ENCODE measurements at regions not wholly inside any gene's neighbourhood (a gene's known extent, or its start where the extent isn't known, plus 50 kb on each side); places are given as distances from the start of the nearest gene placed in this dataset.

DNA sequence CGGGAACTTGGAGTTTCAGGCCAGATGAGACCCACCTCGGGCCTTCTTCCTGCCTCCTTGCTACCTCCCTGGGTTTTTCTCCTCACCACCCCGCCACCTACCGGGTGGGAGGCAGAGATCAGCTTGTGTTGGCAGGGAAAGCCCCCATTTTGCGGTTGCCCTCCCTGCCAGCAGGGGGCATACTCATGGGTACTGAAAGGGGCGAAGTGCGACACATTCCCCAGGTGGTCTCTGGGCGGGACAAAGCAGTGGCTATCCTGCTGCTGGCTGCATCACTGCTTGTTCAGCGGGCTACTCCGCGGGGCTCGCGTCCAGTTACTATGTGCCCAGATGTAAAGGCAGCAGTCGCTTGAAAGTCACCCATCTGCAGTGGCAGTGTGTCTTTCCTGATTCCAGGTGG, 330.3 kb downstream of the PDHA2 start:
- no peak for DNase-seq (ENCODE audit: low spot score in 2 of 2, unreplicated experiment in 2 of 2)
- no peak overlapping the region for H3K27ac Mint-ChIP-seq

DNA sequence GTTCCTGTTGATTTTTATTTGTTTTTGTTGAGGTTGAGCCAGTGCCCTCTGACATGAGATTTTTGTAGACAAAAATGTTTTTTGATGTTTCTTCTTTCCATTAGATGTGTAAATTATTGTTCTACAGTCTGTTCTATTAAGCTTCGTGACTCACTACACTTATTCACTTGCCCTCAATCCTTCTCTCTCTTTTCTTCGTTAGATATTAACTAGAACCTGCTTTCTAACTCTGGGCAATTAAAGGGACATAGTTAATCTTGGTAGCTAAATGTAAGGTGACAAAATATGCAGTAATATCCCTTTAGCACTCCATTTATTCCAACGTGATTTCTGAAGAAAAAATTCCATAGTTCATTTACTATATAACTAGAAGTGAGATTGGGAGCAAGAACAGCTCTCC, 333.9 kb downstream of the PDHA2 start:
- no peak for DNase-seq (ENCODE audit: low spot score in 2 of 2, unreplicated experiment in 2 of 2)
- no peaks in the 10 kb centered on the region for H3K27me3 Mint-ChIP-seq (ENCODE audit: low read depth)
- no peak overlapping the region for H3K4me3 Mint-ChIP-seq
- H3K36me3 Mint-ChIP-seq: no peaks in the 10 kb centered on the region
- H3K27ac Mint-ChIP-seq: no peak overlapping the region
- peaks cover 7% of the 10 kb centered on the region for H3K4me1 Mint-ChIP-seq
- H3K9me3 Mint-ChIP-seq: no peaks in the 10 kb centered on the region
- TF ChIP-seq, protein P1, sequence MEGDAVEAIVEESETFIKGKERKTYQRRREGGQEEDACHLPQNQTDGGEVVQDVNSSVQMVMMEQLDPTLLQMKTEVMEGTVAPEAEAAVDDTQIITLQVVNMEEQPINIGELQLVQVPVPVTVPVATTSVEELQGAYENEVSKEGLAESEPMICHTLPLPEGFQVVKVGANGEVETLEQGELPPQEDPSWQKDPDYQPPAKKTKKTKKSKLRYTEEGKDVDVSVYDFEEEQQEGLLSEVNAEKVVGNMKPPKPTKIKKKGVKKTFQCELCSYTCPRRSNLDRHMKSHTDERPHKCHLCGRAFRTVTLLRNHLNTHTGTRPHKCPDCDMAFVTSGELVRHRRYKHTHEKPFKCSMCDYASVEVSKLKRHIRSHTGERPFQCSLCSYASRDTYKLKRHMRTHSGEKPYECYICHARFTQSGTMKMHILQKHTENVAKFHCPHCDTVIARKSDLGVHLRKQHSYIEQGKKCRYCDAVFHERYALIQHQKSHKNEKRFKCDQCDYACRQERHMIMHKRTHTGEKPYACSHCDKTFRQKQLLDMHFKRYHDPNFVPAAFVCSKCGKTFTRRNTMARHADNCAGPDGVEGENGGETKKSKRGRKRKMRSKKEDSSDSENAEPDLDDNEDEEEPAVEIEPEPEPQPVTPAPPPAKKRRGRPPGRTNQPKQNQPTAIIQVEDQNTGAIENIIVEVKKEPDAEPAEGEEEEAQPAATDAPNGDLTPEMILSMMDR (IDR thresholded peaks at IDR 0.05; ENCODE audit: unreplicated experiment): no peak

More for the DNA sequence above, 330.3 kb downstream of the PDHA2 start:
- Mint-ChIP-seq H3K36me3 (no peaks in the 10 kb centered on the region), H3K4me3 (no peak overlapping the region), H3K9me3 (peaks cover 7% of the 10 kb centered on the region), H3K4me1 (peaks cover under 1% of the 10 kb centered on the region), H3K27me3 (ENCODE audit: low read depth) (no peaks in the 10 kb centered on the region)
- TF ChIP-seq, protein P1 (IDR thresholded peaks at IDR 0.05; ENCODE audit: unreplicated experiment): peak; percentile 49

DNA sequence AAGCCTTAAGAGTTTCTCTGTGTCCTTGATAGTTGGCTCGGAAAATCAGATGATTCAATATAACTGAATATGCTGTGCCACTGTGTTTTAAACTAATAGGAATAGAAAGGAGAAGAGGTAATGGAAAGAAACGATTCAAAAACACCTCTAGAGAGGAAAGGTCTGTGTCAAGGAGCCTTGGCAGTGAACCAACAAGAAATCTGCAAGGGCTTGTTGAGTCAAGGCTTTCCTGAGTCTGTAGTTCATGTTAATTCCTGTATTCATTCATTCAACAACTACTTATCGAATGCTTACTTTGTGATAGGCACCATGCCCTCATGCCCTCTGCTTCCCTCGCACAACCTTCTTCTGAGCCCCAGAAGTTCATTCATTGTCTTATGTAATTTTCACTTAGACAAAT, 336.0 kb downstream of the PDHA2 start:
- H3K27me3 Mint-ChIP-seq (ENCODE audit: low read depth): no peaks in the 10 kb centered on the region
- no peak overlapping the region for H3K27ac Mint-ChIP-seq
- H3K4me3 Mint-ChIP-seq: no peak overlapping the region
- no peaks in the 10 kb centered on the region for H3K9me3 Mint-ChIP-seq
- H3K4me1 Mint-ChIP-seq: peaks cover 7% of the 10 kb centered on the region
- no peak for DNase-seq (ENCODE audit: low spot score in 2 of 2, unreplicated experiment in 2 of 2)
- TF ChIP-seq, protein P1 (IDR thresholded peaks at IDR 0.05; ENCODE audit: unreplicated experiment): no peak
- H3K36me3 Mint-ChIP-seq: no peaks in the 10 kb centered on the region

DNA sequence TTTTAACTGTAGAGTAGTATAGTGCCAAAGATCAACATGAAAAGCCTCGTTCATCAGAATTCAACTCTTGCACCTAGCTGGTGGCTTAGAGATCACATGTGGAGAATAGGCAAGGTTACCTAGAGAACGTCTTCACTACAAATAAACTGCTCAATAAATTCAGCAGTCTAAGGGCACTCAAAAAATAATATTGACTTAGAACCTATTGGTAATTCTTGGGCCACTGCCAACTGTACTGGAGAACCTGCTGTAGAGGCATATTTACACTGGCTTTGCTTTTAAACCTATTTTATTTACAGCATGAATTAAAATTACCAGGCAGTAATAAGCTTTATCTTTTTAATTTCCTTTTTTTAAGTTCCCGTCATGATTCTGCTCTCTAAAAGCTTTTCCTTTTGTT, 343.7 kb downstream of the PDHA2 start:
- Mint-ChIP-seq H3K4me1 (no peaks in the 10 kb centered on the region), H3K27ac (no peak overlapping the region), H3K36me3 (no peaks in the 10 kb centered on the region), H3K27me3 (ENCODE audit: low read depth) (no peaks in the 10 kb centered on the region), H3K9me3 (peaks cover 10% of the 10 kb centered on the region), H3K4me3 (no peak overlapping the region)
- DNase-seq (ENCODE audit: low spot score in 2 of 2, unreplicated experiment in 2 of 2): no peak
- TF ChIP-seq, protein P1 (IDR thresholded peaks at IDR 0.05; ENCODE audit: unreplicated experiment): no peak

DNA sequence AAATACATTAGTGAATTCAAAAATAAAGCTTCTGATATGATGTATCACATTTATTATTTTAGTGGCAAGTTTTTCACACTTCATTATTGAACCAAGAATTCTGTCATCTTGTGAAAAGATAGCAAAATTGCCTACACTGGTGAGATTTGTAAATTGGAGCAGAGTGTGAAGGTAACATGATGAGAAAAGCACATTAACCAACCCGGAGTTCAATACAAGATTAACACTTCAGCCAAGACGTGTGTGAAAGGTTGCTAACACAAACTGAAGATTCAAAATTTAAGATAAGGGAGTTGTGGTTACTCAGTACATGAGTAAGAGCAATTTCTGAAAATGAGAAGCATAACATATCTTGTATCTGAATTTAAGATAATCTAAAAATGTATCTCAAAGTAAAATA, 346.7 kb downstream of the PDHA2 start:
- no peak for DNase-seq (ENCODE audit: low spot score in 2 of 2, unreplicated experiment in 2 of 2)
- H3K9me3 Mint-ChIP-seq: peaks cover 10% of the 10 kb centered on the region
- H3K36me3 Mint-ChIP-seq: no peaks in the 10 kb centered on the region
- peaks cover 3% of the 10 kb centered on the region for H3K4me1 Mint-ChIP-seq
- no peak overlapping the region for H3K4me3 Mint-ChIP-seq
- no peaks in the 10 kb centered on the region for H3K27me3 Mint-ChIP-seq (ENCODE audit: low read depth)
- no peak overlapping the region for H3K27ac Mint-ChIP-seq
- TF ChIP-seq, protein P1 (IDR thresholded peaks at IDR 0.05; ENCODE audit: unreplicated experiment): no peak

DNA sequence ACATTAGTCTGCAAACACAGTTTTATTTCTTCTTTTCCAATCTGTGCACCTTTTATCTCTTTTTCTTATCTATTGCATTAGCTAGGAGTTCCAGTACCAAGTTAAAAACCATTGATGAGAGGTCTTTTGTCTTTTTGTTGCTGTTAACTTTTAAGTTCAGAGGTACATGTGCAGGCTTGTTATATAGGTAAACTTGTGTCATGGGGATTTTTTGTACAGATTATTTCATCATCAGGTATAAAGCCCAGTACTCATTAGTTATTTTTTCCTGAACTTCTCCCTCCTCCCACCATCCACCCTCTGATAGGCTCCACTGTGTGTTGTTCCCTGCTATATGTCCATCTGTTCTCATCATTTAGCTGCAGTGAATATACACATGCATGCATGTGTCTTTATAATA, 349.9 kb downstream of the PDHA2 start:
- peaks cover 10% of the 10 kb centered on the region for H3K9me3 Mint-ChIP-seq
- peaks cover 15% of the 10 kb centered on the region for H3K4me1 Mint-ChIP-seq
- no peaks in the 10 kb centered on the region for H3K27me3 Mint-ChIP-seq (ENCODE audit: low read depth)
- H3K4me3 Mint-ChIP-seq: no peak overlapping the region
- no peak for DNase-seq (ENCODE audit: low spot score in 2 of 2, unreplicated experiment in 2 of 2)
- no peak overlapping the region for H3K27ac Mint-ChIP-seq
- H3K36me3 Mint-ChIP-seq: no peaks in the 10 kb centered on the region
- TF ChIP-seq, protein P1 (IDR thresholded peaks at IDR 0.05; ENCODE audit: unreplicated experiment): no peak

Data from mesothelial cell of epicardium (in vitro differentiated cells).